ENCODE measurements at regions not wholly inside any gene's neighbourhood (a gene's known extent, or its start where the extent isn't known, plus 50 kb on each side); places are given as distances from the start of the nearest gene placed in this dataset.

GRCh38 chr2:181235683-181236459, 221.3 kb upstream of the ITGA4 start:
- Histone ChIP-seq H3K4me3 (no peak overlapping the region), H3K36me3 (no peaks in the 10 kb centered on the region), H3K4me1 (no peaks in the 10 kb centered on the region), H3K9me3 (no peaks in the 10 kb centered on the region), H3K27ac (no peak overlapping the region), H3K27me3 (no peaks in the 10 kb centered on the region)
- intact Hi-C loops (cut with DNase I; ENCODE audit: low total_unique reads) = no loop called here
- no peak for TF ChIP-seq CTCF (IDR thresholded peaks at IDR 0.05)
- DNase-seq = no peak

GRCh38 chr2:181239201-181239799, 217.9 kb upstream of the ITGA4 start:
- DNase-seq = no peak
- Histone ChIP-seq H3K4me1 (no peaks in the 10 kb centered on the region), H3K27me3 (no peaks in the 10 kb centered on the region), H3K9me3 (no peaks in the 10 kb centered on the region), H3K27ac (no peak overlapping the region), H3K4me3 (no peak overlapping the region), H3K36me3 (no peaks in the 10 kb centered on the region)
- no peak for TF ChIP-seq CTCF (IDR thresholded peaks at IDR 0.05)
- intact Hi-C loops (cut with DNase I; ENCODE audit: low total_unique reads) = no loop called here

GRCh38 chr2:181240844-181241243, 216.3 kb upstream of the ITGA4 start:
- Histone ChIP-seq H3K4me3 (no peak overlapping the region), H3K27me3 (no peaks in the 10 kb centered on the region), H3K9me3 (no peaks in the 10 kb centered on the region), H3K27ac (no peak overlapping the region), H3K4me1 (no peaks in the 10 kb centered on the region), H3K36me3 (no peaks in the 10 kb centered on the region)
- DNase-seq = no peak
- TF ChIP-seq CTCF (IDR thresholded peaks at IDR 0.05) = no peak
- intact Hi-C loops (cut with DNase I; ENCODE audit: low total_unique reads) = no loop called here

- Histone ChIP-seq H3K36me3 (no peaks in the 10 kb centered on the region), H3K27me3 (no peaks in the 10 kb centered on the region), H3K27ac (no peak overlapping the region), H3K9me3 (no peaks in the 10 kb centered on the region), H3K4me3 (no peak overlapping the region), H3K4me1 (no peaks in the 10 kb centered on the region)
- no peak for TF ChIP-seq CTCF (IDR thresholded peaks at IDR 0.05)
- DNase-seq = no peak
- intact Hi-C loops (cut with DNase I; ENCODE audit: low total_unique reads) = no loop called here
These were observed 215.8 kb upstream of the ITGA4 start for GRCh38 chr2:181241366-181241765.

GRCh38 chr2:181241797-181242196, 215.4 kb upstream of the ITGA4 start:
- Histone ChIP-seq H3K4me3 (no peak overlapping the region), H3K27me3 (no peaks in the 10 kb centered on the region), H3K36me3 (no peaks in the 10 kb centered on the region), H3K4me1 (no peaks in the 10 kb centered on the region), H3K9me3 (no peaks in the 10 kb centered on the region), H3K27ac (no peak overlapping the region)
- no peak for TF ChIP-seq CTCF (IDR thresholded peaks at IDR 0.05)
- no peak for DNase-seq
- intact Hi-C loops (cut with DNase I; ENCODE audit: low total_unique reads) = no loop called here

Data from tibial artery (tissue), 4 donors.